COLO668 (cell line): ENCODE measurements at regions not wholly inside any gene's neighbourhood (a gene's known extent, or its start where the extent isn't known, plus 50 kb on each side); places are given as distances from the start of the nearest gene placed in this dataset.
"Not testable (repeated sequence)": the region's sequence is repeated elsewhere in the genome, so short reads cannot be mapped to it uniquely, and the experiment has no call there.

Experiments used
- DNase-seq: peaks from one replicate; lab custom pipeline; 2025; ENCODE audit not compliant: unreplicated experiment; lab: John Stamatoyannopoulos, UW

GRCh38 chr9:87781331-87781730 lies 55.4 kb downstream of the CTSL start:
- no peak for DNase-seq

GRCh38 chr9:87783180-87783579 lies 57.3 kb downstream of the CTSL start:
- no peak for DNase-seq

GRCh38 chr9:87785315-87785970 lies 59.5 kb downstream of the CTSL start:
- DNase-seq, result not testable (repeated sequence)

- no peak for DNase-seq
These were observed 60.5 kb downstream of the CTSL start for GRCh38 chr9:87786423-87786822.

GRCh38 chr9:87786876-87787275 lies 61.0 kb downstream of the CTSL start:
- DNase-seq, result no peak

GRCh38 chr9:87787735-87788134 lies 61.8 kb downstream of the CTSL start:
- no peak for DNase-seq

GRCh38 chr9:87792831-87793288 lies 66.9 kb downstream of the CTSL start:
- no peak for DNase-seq

GRCh38 chr9:87793292-87793691 lies 67.4 kb downstream of the CTSL start:
- DNase-seq, result no peak

GRCh38 chr9:87795178-87795577 lies 69.3 kb downstream of the CTSL start:
- no peak for DNase-seq

GRCh38 chr9:87796196-87796595 lies 70.3 kb downstream of the CTSL start:
- no peak for DNase-seq

- DNase-seq, result no peak
These were observed 72.4 kb downstream of the CTSL start for GRCh38 chr9:87798261-87798833.

- no peak for DNase-seq
These were observed 73.6 kb downstream of the CTSL start for GRCh38 chr9:87799503-87799902.

GRCh38 chr9:87800456-87800855 lies 74.5 kb downstream of the CTSL start:
- no peak for DNase-seq

GRCh38 chr9:87801013-87801412 lies 75.1 kb downstream of the CTSL start:
- no peak for DNase-seq

- no peak for DNase-seq
These were observed 77.2 kb downstream of the CTSL start for GRCh38 chr9:87803166-87803565.

GRCh38 chr9:87803623-87804345 lies 77.9 kb downstream of the CTSL start:
- DNase-seq, result no peak

- DNase-seq, result no peak
These were observed 77.4 kb upstream of the SPATA31E1 start for GRCh38 chr9:87805259-87805658.

GRCh38 chr9:87810008-87810407 lies 72.7 kb upstream of the SPATA31E1 start:
- no peak for DNase-seq

GRCh38 chr9:87810679-87811178 lies 71.9 kb upstream of the SPATA31E1 start:
- no peak for DNase-seq

- no peak for DNase-seq
These were observed 70.1 kb upstream of the SPATA31E1 start for GRCh38 chr9:87812375-87813118.

- DNase-seq, result no peak
These were observed 69.6 kb upstream of the SPATA31E1 start for GRCh38 chr9:87813119-87813463.
